ENCODE measurements at regions not wholly inside any gene's neighbourhood (a gene's known extent, or its start where the extent isn't known, plus 50 kb on each side); places are given as distances from the start of the nearest gene placed in this dataset.

- Histone ChIP-seq H3K9me3 (no peaks in the 10 kb centered on the region), H3K27ac (no peak overlapping the region), H3K36me3 (no peaks in the 10 kb centered on the region), H3K4me1 (no peaks in the 10 kb centered on the region), H3K27me3 (ENCODE audit: low read depth) (no peaks in the 10 kb centered on the region), H3K4me3 (no peak overlapping the region)
- no peak for TF ChIP-seq CTCF (IDR thresholded peaks at IDR 0.05)
- intact Hi-C loops (cut with DNase I) = no loop called here
- DNase-seq (no peak), ATAC-seq (no peak)
Observed at GRCh38 chr3:162141272-162141791, 644.7 kb downstream of the OTOL1 start.

GRCh38 chr3:162142511-162142910, 645.9 kb downstream of the OTOL1 start:
- no peaks in the 10 kb centered on the region for H3K27me3 ChIP-seq (ENCODE audit: low read depth)
- no peak overlapping the region for H3K27ac ChIP-seq
- H3K9me3 ChIP-seq = no peaks in the 10 kb centered on the region
- no peak for ATAC-seq
- H3K4me1 ChIP-seq = no peaks in the 10 kb centered on the region
- intact Hi-C loops (cut with DNase I) = no loop called here
- no peaks in the 10 kb centered on the region for H3K36me3 ChIP-seq
- no peak for DNase-seq
- no peak overlapping the region for H3K4me3 ChIP-seq
- no peak for TF ChIP-seq CTCF (IDR thresholded peaks at IDR 0.05)

- no peak for DNase-seq
- Histone ChIP-seq H3K27ac (no peak overlapping the region), H3K36me3 (no peaks in the 10 kb centered on the region), H3K4me1 (no peaks in the 10 kb centered on the region), H3K4me3 (no peak overlapping the region), H3K27me3 (ENCODE audit: low read depth) (no peaks in the 10 kb centered on the region), H3K9me3 (no peaks in the 10 kb centered on the region)
- ATAC-seq = no peak
- no peak for TF ChIP-seq CTCF (IDR thresholded peaks at IDR 0.05)
- intact Hi-C loops (cut with DNase I) = no loop called here
Observed at GRCh38 chr3:162143180-162143579, 646.6 kb downstream of the OTOL1 start.

GRCh38 chr3:162147996-162148395, 651.4 kb downstream of the OTOL1 start:
- intact Hi-C loops (cut with DNase I) = no loop called here
- ATAC-seq (no peak), DNase-seq (no peak)
- Histone ChIP-seq H3K9me3 (no peaks in the 10 kb centered on the region), H3K4me1 (no peaks in the 10 kb centered on the region), H3K4me3 (no peak overlapping the region), H3K27me3 (ENCODE audit: low read depth) (no peaks in the 10 kb centered on the region), H3K36me3 (no peaks in the 10 kb centered on the region), H3K27ac (no peak overlapping the region)
- no peak for TF ChIP-seq CTCF (IDR thresholded peaks at IDR 0.05)

GRCh38 chr3:162150790-162151189, 654.2 kb downstream of the OTOL1 start:
- Histone ChIP-seq H3K36me3 (no peaks in the 10 kb centered on the region), H3K4me1 (no peaks in the 10 kb centered on the region), H3K9me3 (no peaks in the 10 kb centered on the region), H3K4me3 (no peak overlapping the region), H3K27ac (no peak overlapping the region), H3K27me3 (ENCODE audit: low read depth) (no peaks in the 10 kb centered on the region)
- no peak for DNase-seq
- no peak for ATAC-seq
- intact Hi-C loops (cut with DNase I) = no loop called here
- TF ChIP-seq CTCF (IDR thresholded peaks at IDR 0.05) = no peak

GRCh38 chr3:162152636-162153035, 656.0 kb downstream of the OTOL1 start:
- TF ChIP-seq CTCF (IDR thresholded peaks at IDR 0.05) = no peak
- no peak overlapping the region for H3K4me3 ChIP-seq
- H3K9me3 ChIP-seq = no peaks in the 10 kb centered on the region
- intact Hi-C loops (cut with DNase I) = no loop called here
- no peak for ATAC-seq
- DNase-seq = no peak
- H3K36me3 ChIP-seq = no peaks in the 10 kb centered on the region
- H3K27me3 ChIP-seq (ENCODE audit: low read depth) = no peaks in the 10 kb centered on the region
- no peak overlapping the region for H3K27ac ChIP-seq
- no peaks in the 10 kb centered on the region for H3K4me1 ChIP-seq
